GM10266 (cell line): ENCODE measurements at regions not wholly inside any gene's neighbourhood (a gene's known extent, or its start where the extent isn't known, plus 50 kb on each side); places are given as distances from the start of the nearest gene placed in this dataset.

Source experiments
- DNase-seq: peaks from one replicate; pipeline ENCODE4 v3.0.0; 2012; ENCODE audit errors: extremely low spot score
- CTCF ChIP-seq: IDR thresholded peaks from 2 replicates; pipeline ENCODE4 v1.5.1; 2012; ENCODE audit warnings: mild to moderate bottlenecking, low read depth; ENCODE audit not compliant: control insufficient read depth, insufficient read depth; ENCODE audit errors: missing control alignments

GRCh38 chr4:132865922-132866321 lies 283.2 kb upstream of the PCDH10 start:
- no peak for TF ChIP-seq CTCF

GRCh38 chr4:132866616-132867015 lies 282.5 kb upstream of the PCDH10 start:
- no peak for DNase-seq
- TF ChIP-seq CTCF, result no peak

More at GRCh38 chr4:132865922-132866321, 283.2 kb upstream of the PCDH10 start:
- no peak for DNase-seq

GRCh38 chr4:132893787-132894186 lies 255.3 kb upstream of the PCDH10 start:
- DNase-seq, result no peak
- TF ChIP-seq CTCF, result no peak

- no peak for TF ChIP-seq CTCF
- DNase-seq, result no peak
These were observed 247.9 kb upstream of the PCDH10 start for GRCh38 chr4:132901224-132901623.

GRCh38 chr4:132910229-132910748 lies 238.8 kb upstream of the PCDH10 start:
- no peak for DNase-seq
- no peak for TF ChIP-seq CTCF

- no peak for TF ChIP-seq CTCF
- no peak for DNase-seq
These were observed 231.0 kb upstream of the PCDH10 start for GRCh38 chr4:132918096-132918495.

GRCh38 chr4:132923516-132923915 lies 225.6 kb upstream of the PCDH10 start:
- no peak for DNase-seq

More at GRCh38 chr4:132923516-132923915, 225.6 kb upstream of the PCDH10 start:
- no peak for TF ChIP-seq CTCF
